Psoas muscle (tissue), 7 donors: ENCODE measurements at regions not wholly inside any gene's neighbourhood (a gene's known extent, or its start where the extent isn't known, plus 50 kb on each side); places are given as distances from the start of the nearest gene placed in this dataset.

Experiments used
- ATAC-seq, 4 donors: fragments of 200-7000 bp; cut with Tn5 transposase; one replicate each; pipeline ENCODE4 v1.9.1; 2020; ENCODE audit warnings: moderate library complexity in 3 of 4, mild to moderate bottlenecking in 2 of 4
- DNase-seq, 2 donors: peaks; one replicate each; pipeline ENCODE4 v3.0.0-alpha.2; 2020
- H3K27ac ChIP-seq: fragments of 200-600 bp; one replicate; pipeline ENCODE4 v1.8.0; 2022
- H3K27me3 ChIP-seq, 3 donors: fragments of 200-600 bp in 1 of 3; one replicate each; pipeline versions ENCODE4 v1.6.1 to v1.8.0; 2013 to 2022; ENCODE audit warnings: low read length in 2 of 3, mild to moderate bottlenecking in 2 of 3, moderate library complexity in 1 of 3; ENCODE audit not compliant: insufficient read depth in 3 of 3
- H3K36me3 ChIP-seq, 2 donors: fragments of 200-600 bp in 1 of 2; one replicate each; pipeline versions ENCODE4 v1.6.1 to v1.8.0; 2013 to 2022; ENCODE audit warnings: low read depth in 1 of 2, mild to moderate bottlenecking in 1 of 2, moderate library complexity in 1 of 2; ENCODE audit not compliant: insufficient read depth in 1 of 2
- H3K4me1 ChIP-seq: fragments of 200-600 bp; one replicate; pipeline ENCODE4 v1.8.0; 2022
- H3K4me3 ChIP-seq: fragments of 200-600 bp; one replicate; pipeline ENCODE4 v1.8.0; 2022; ENCODE audit warnings: mild to moderate bottlenecking
- H3K9me3 ChIP-seq: fragments of 200-600 bp; one replicate; pipeline ENCODE4 v1.8.0; 2022
- WGBS, 3 donors: extraction: QIAGEN DNeasy Blood & Tissue Kit; methylation state at CpG; one replicate each; pipeline versions ENCODE4 v1.1.6 to v1.1.7; 2013; 5-methylcytosine and 5-hydroxymethylcytosine counted together
- intact Hi-C, 2 donors: fragments of 100-400 bp; cut with DNase I; formaldehyde crosslinking; loops; one replicate each; pipeline versions ENCODE4 v1.11.0 to v1.14.2; 2022
- TF ChIP-seq, protein P1 (sequence below): fragments of 200-600 bp; IDR thresholded peaks from one replicate; pipeline ENCODE4 v1.8.0; 2022; ENCODE audit warnings: antibody characterized with exemption
- donor health status: healthy with polysubstance abuse.
- donor health status: DM: no; HTN: no; CAD: no; lungs with moderate emphysema.
- donor health status: Bipolar disorder and iron deficiency.
- donor health status: healthy.
- donor health status: DM: yes; HTN: yes; CAD: no.
- donor health status: DM: no; HTN: no; CAD: no.
- donor health status: DM: yes; HTN: yes; CAD: no.

- DNase-seq (no peak), ATAC-seq (no peak)
- TF ChIP-seq, protein P1, sequence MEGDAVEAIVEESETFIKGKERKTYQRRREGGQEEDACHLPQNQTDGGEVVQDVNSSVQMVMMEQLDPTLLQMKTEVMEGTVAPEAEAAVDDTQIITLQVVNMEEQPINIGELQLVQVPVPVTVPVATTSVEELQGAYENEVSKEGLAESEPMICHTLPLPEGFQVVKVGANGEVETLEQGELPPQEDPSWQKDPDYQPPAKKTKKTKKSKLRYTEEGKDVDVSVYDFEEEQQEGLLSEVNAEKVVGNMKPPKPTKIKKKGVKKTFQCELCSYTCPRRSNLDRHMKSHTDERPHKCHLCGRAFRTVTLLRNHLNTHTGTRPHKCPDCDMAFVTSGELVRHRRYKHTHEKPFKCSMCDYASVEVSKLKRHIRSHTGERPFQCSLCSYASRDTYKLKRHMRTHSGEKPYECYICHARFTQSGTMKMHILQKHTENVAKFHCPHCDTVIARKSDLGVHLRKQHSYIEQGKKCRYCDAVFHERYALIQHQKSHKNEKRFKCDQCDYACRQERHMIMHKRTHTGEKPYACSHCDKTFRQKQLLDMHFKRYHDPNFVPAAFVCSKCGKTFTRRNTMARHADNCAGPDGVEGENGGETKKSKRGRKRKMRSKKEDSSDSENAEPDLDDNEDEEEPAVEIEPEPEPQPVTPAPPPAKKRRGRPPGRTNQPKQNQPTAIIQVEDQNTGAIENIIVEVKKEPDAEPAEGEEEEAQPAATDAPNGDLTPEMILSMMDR, result no peak
- no peak overlapping the region for H3K27ac ChIP-seq
- WGBS, 3 donors, result 89 to 90% (median 90%) methylated on average over 3 of the region's 3 CpGs
- no peaks in the 10 kb centered on the region for H3K27me3 ChIP-seq
- no peaks in the 10 kb centered on the region for H3K36me3 ChIP-seq
- no peaks in the 10 kb centered on the region for H3K4me1 ChIP-seq
- H3K4me3 ChIP-seq, result no peak overlapping the region
- intact Hi-C loops, result no loop called here
- H3K9me3 ChIP-seq, result no peaks in the 10 kb centered on the region
Observed at GRCh38 chr4:62865261-62865660, 1544.0 kb downstream of the TECRL start.

GRCh38 chr4:62849696-62850095, 1559.6 kb downstream of the TECRL start:
- TF ChIP-seq, protein P1, result no peak
- Histone ChIP-seq H3K27me3 (no peaks in the 10 kb centered on the region), H3K4me3 (no peak overlapping the region), H3K9me3 (no peaks in the 10 kb centered on the region), H3K36me3 (no peaks in the 10 kb centered on the region), H3K4me1 (no peaks in the 10 kb centered on the region), H3K27ac (no peak overlapping the region)
- no peak for DNase-seq
- WGBS, 3 donors, result 56 to 76% (median 72%) methylated on average over 1 of the region's 1 CpG
- intact Hi-C loops, result no loop called here
- ATAC-seq, result no peak

- Histone ChIP-seq H3K4me1 (no peaks in the 10 kb centered on the region), H3K36me3 (no peaks in the 10 kb centered on the region), H3K4me3 (no peak overlapping the region), H3K27ac (no peak overlapping the region), H3K27me3 (no peaks in the 10 kb centered on the region), H3K9me3 (no peaks in the 10 kb centered on the region)
- WGBS, 3 donors, result 15 to 21% (median 18%) methylated on average over 2 of the region's 2 CpGs
- TF ChIP-seq, protein P1, result no peak
- DNase-seq (no peak), ATAC-seq (no peak)
- intact Hi-C loops, result no loop called here
Observed at GRCh38 chr4:62835631-62836030, 1573.6 kb downstream of the TECRL start.

GRCh38 chr4:62822306-62822705, 1586.9 kb downstream of the TECRL start:
- intact Hi-C loops, result no loop called here
- Histone ChIP-seq H3K27me3 (no peaks in the 10 kb centered on the region), H3K4me3 (no peak overlapping the region), H3K27ac (no peak overlapping the region), H3K36me3 (no peaks in the 10 kb centered on the region), H3K4me1 (no peaks in the 10 kb centered on the region), H3K9me3 (no peaks in the 10 kb centered on the region)
- ATAC-seq (no peak), DNase-seq (no peak)
- TF ChIP-seq, protein P1, result no peak
- WGBS, 3 donors, result 33 to 45% (median 38%) methylated on average over 1 of the region's 1 CpG

- intact Hi-C loops, result no loop called here
- peak in 1 of 2 donors; percentile 14 for DNase-seq
- TF ChIP-seq, protein P1, result no peak
- ATAC-seq, result no peak
- no peaks in the 10 kb centered on the region for H3K9me3 ChIP-seq
- no peak overlapping the region for H3K27ac ChIP-seq
- no peaks in the 10 kb centered on the region for H3K4me1 ChIP-seq
- no peaks in the 10 kb centered on the region for H3K36me3 ChIP-seq
- H3K27me3 ChIP-seq, result no peaks in the 10 kb centered on the region
- no peak overlapping the region for H3K4me3 ChIP-seq
- 47 to 61% (median 55%) methylated on average over 25 of the region's 25 CpGs for WGBS, 3 donors
Observed at GRCh38 chr4:62816566-62816965, 1592.7 kb downstream of the TECRL start.
